ENCODE measurements at regions not wholly inside any gene's neighbourhood (a gene's known extent, or its start where the extent isn't known, plus 50 kb on each side); places are given as distances from the start of the nearest gene placed in this dataset.

GRCh38 chr6:140915551-140915950 is 1217.2 kb upstream of the GJE1 start:
- no CpG with 5 or more reads among the region's 3 CpGs for WGBS (ENCODE audit: insufficient coverage)
- no peak overlapping the region for H3K4me3 ChIP-seq (ENCODE audit: low read depth, low read length)
- no peak for DNase-seq (ENCODE audit: low read depth in 4 of 6, low spot score in 6 of 6)
- no peaks in the 10 kb centered on the region for H3K4me1 ChIP-seq (ENCODE audit: control insufficient read depth, insufficient read depth, low read length)
- H3K36me3 ChIP-seq (ENCODE audit: control insufficient read depth, insufficient read depth, low read length): no peaks in the 10 kb centered on the region
- peaks cover 4% of the 10 kb centered on the region for H3K9me3 ChIP-seq (ENCODE audit: control insufficient read depth, insufficient read depth, low read length)
- no peaks in the 10 kb centered on the region for H3K27me3 ChIP-seq (ENCODE audit: control insufficient read depth, insufficient read depth, low read length)
- no peak overlapping the region for H3K27ac ChIP-seq (ENCODE audit: low read depth, low read length)

- Histone ChIP-seq H3K4me1 (ENCODE audit: control insufficient read depth, insufficient read depth, low read length) (no peaks in the 10 kb centered on the region), H3K9me3 (ENCODE audit: control insufficient read depth, insufficient read depth, low read length) (peaks cover 4% of the 10 kb centered on the region), H3K36me3 (ENCODE audit: control insufficient read depth, insufficient read depth, low read length) (no peaks in the 10 kb centered on the region), H3K27ac (ENCODE audit: low read depth, low read length) (no peak overlapping the region), H3K4me3 (ENCODE audit: low read depth, low read length) (no peak overlapping the region), H3K27me3 (ENCODE audit: control insufficient read depth, insufficient read depth, low read length) (no peaks in the 10 kb centered on the region)
- no CpG with 5 or more reads among the region's 1 CpG for WGBS (ENCODE audit: insufficient coverage)
- peak in 2 of 6 donors; percentile 36 to 75 for DNase-seq (ENCODE audit: low read depth in 4 of 6, low spot score in 6 of 6)
These were observed 1217.6 kb upstream of the GJE1 start for GRCh38 chr6:140915103-140915502.

- H3K9me3 ChIP-seq (ENCODE audit: control insufficient read depth, insufficient read depth, low read length): peaks cover 3% of the 10 kb centered on the region
- H3K4me1 ChIP-seq (ENCODE audit: control insufficient read depth, insufficient read depth, low read length): no peaks in the 10 kb centered on the region
- no peaks in the 10 kb centered on the region for H3K36me3 ChIP-seq (ENCODE audit: control insufficient read depth, insufficient read depth, low read length)
- WGBS (ENCODE audit: insufficient coverage): 82% methylated on average over 2 of the region's 3 CpGs
- no peak overlapping the region for H3K4me3 ChIP-seq (ENCODE audit: low read depth, low read length)
- H3K27ac ChIP-seq (ENCODE audit: low read depth, low read length): no peak overlapping the region
- DNase-seq (ENCODE audit: low read depth in 4 of 6, low spot score in 6 of 6): no peak
- no peaks in the 10 kb centered on the region for H3K27me3 ChIP-seq (ENCODE audit: control insufficient read depth, insufficient read depth, low read length)
These were observed 1220.0 kb upstream of the GJE1 start for GRCh38 chr6:140912686-140913085.

GRCh38 chr6:140909625-140910024 is 1223.1 kb upstream of the GJE1 start:
- no CpG with 5 or more reads among the region's 1 CpG for WGBS (ENCODE audit: insufficient coverage)
- Histone ChIP-seq H3K9me3 (ENCODE audit: control insufficient read depth, insufficient read depth, low read length) (peaks cover 2% of the 10 kb centered on the region), H3K4me1 (ENCODE audit: control insufficient read depth, insufficient read depth, low read length) (no peaks in the 10 kb centered on the region), H3K4me3 (ENCODE audit: low read depth, low read length) (no peak overlapping the region), H3K27ac (ENCODE audit: low read depth, low read length) (no peak overlapping the region), H3K27me3 (ENCODE audit: control insufficient read depth, insufficient read depth, low read length) (no peaks in the 10 kb centered on the region), H3K36me3 (ENCODE audit: control insufficient read depth, insufficient read depth, low read length) (no peaks in the 10 kb centered on the region)
- DNase-seq (ENCODE audit: low read depth in 4 of 6, low spot score in 6 of 6): no peak

- Histone ChIP-seq H3K4me1 (ENCODE audit: control insufficient read depth, insufficient read depth, low read length) (no peaks in the 10 kb centered on the region), H3K4me3 (ENCODE audit: low read depth, low read length) (no peak overlapping the region), H3K27ac (ENCODE audit: low read depth, low read length) (no peak overlapping the region), H3K36me3 (ENCODE audit: control insufficient read depth, insufficient read depth, low read length) (no peaks in the 10 kb centered on the region), H3K9me3 (ENCODE audit: control insufficient read depth, insufficient read depth, low read length) (peaks cover 2% of the 10 kb centered on the region), H3K27me3 (ENCODE audit: control insufficient read depth, insufficient read depth, low read length) (no peaks in the 10 kb centered on the region)
- no peak for DNase-seq (ENCODE audit: low read depth in 4 of 6, low spot score in 6 of 6)
These were observed 1223.6 kb upstream of the GJE1 start for GRCh38 chr6:140909156-140909555.

- no peak for DNase-seq (ENCODE audit: low read depth in 4 of 6, low spot score in 6 of 6)
- Histone ChIP-seq H3K27me3 (ENCODE audit: control insufficient read depth, insufficient read depth, low read length) (no peaks in the 10 kb centered on the region), H3K4me3 (ENCODE audit: low read depth, low read length) (no peak overlapping the region), H3K4me1 (ENCODE audit: control insufficient read depth, insufficient read depth, low read length) (no peaks in the 10 kb centered on the region), H3K27ac (ENCODE audit: low read depth, low read length) (no peak overlapping the region), H3K36me3 (ENCODE audit: control insufficient read depth, insufficient read depth, low read length) (no peaks in the 10 kb centered on the region), H3K9me3 (ENCODE audit: control insufficient read depth, insufficient read depth, low read length) (peaks cover 2% of the 10 kb centered on the region)
These were observed 1224.2 kb upstream of the GJE1 start for GRCh38 chr6:140908505-140908904.

- no peaks in the 10 kb centered on the region for H3K27me3 ChIP-seq (ENCODE audit: control insufficient read depth, insufficient read depth, low read length)
- H3K36me3 ChIP-seq (ENCODE audit: control insufficient read depth, insufficient read depth, low read length): no peaks in the 10 kb centered on the region
- WGBS (ENCODE audit: insufficient coverage): 91% methylated on average over 9 of the region's 9 CpGs
These were observed 1225.5 kb upstream of the GJE1 start for GRCh38 chr6:140907235-140907634.

GRCh38 chr6:140905724-140906123 is 1227.0 kb upstream of the GJE1 start:
- Histone ChIP-seq H3K36me3 (ENCODE audit: control insufficient read depth, insufficient read depth, low read length) (no peaks in the 10 kb centered on the region), H3K27ac (ENCODE audit: low read depth, low read length) (no peak overlapping the region), H3K9me3 (ENCODE audit: control insufficient read depth, insufficient read depth, low read length) (peaks cover 4% of the 10 kb centered on the region), H3K4me3 (ENCODE audit: low read depth, low read length) (no peak overlapping the region), H3K27me3 (ENCODE audit: control insufficient read depth, insufficient read depth, low read length) (no peaks in the 10 kb centered on the region), H3K4me1 (ENCODE audit: control insufficient read depth, insufficient read depth, low read length) (no peaks in the 10 kb centered on the region)
- DNase-seq (ENCODE audit: low read depth in 4 of 6, low spot score in 6 of 6): no peak

More at GRCh38 chr6:140907235-140907634, 1225.5 kb upstream of the GJE1 start:
- H3K9me3 ChIP-seq (ENCODE audit: control insufficient read depth, insufficient read depth, low read length): peaks cover 2% of the 10 kb centered on the region
- H3K27ac ChIP-seq (ENCODE audit: low read depth, low read length): no peak overlapping the region
- H3K4me3 ChIP-seq (ENCODE audit: low read depth, low read length): no peak overlapping the region
- DNase-seq (ENCODE audit: low read depth in 4 of 6, low spot score in 6 of 6): no peak
- H3K4me1 ChIP-seq (ENCODE audit: control insufficient read depth, insufficient read depth, low read length): no peaks in the 10 kb centered on the region

GRCh38 chr6:140905050-140905449 is 1227.7 kb upstream of the GJE1 start:
- Histone ChIP-seq H3K27me3 (ENCODE audit: control insufficient read depth, insufficient read depth, low read length) (no peaks in the 10 kb centered on the region), H3K27ac (ENCODE audit: low read depth, low read length) (no peak overlapping the region), H3K36me3 (ENCODE audit: control insufficient read depth, insufficient read depth, low read length) (no peaks in the 10 kb centered on the region), H3K9me3 (ENCODE audit: control insufficient read depth, insufficient read depth, low read length) (peaks cover 4% of the 10 kb centered on the region), H3K4me3 (ENCODE audit: low read depth, low read length) (no peak overlapping the region), H3K4me1 (ENCODE audit: control insufficient read depth, insufficient read depth, low read length) (no peaks in the 10 kb centered on the region)
- WGBS (ENCODE audit: insufficient coverage): no CpG with 5 or more reads among the region's 1 CpG
- DNase-seq (ENCODE audit: low read depth in 4 of 6, low spot score in 6 of 6): no peak

GRCh38 chr6:140897804-140898573 is 1234.7 kb upstream of the GJE1 start:
- H3K27ac ChIP-seq (ENCODE audit: low read depth, low read length): no peak overlapping the region
- WGBS (ENCODE audit: insufficient coverage): 83% methylated on average over 5 of the region's 8 CpGs

More at GRCh38 chr6:140897804-140898573, 1234.7 kb upstream of the GJE1 start:
- Histone ChIP-seq H3K27me3 (ENCODE audit: control insufficient read depth, insufficient read depth, low read length) (no peaks in the 10 kb centered on the region), H3K4me3 (ENCODE audit: low read depth, low read length) (no peak overlapping the region), H3K4me1 (ENCODE audit: control insufficient read depth, insufficient read depth, low read length) (no peaks in the 10 kb centered on the region), H3K36me3 (ENCODE audit: control insufficient read depth, insufficient read depth, low read length) (no peaks in the 10 kb centered on the region), H3K9me3 (ENCODE audit: control insufficient read depth, insufficient read depth, low read length) (peaks cover 2% of the 10 kb centered on the region)
- no peak for DNase-seq (ENCODE audit: low read depth in 4 of 6, low spot score in 6 of 6)
